ENCODE measurements at regions not wholly inside any gene's neighbourhood (a gene's known extent, or its start where the extent isn't known, plus 50 kb on each side); places are given as distances from the start of the nearest gene placed in this dataset.

DNA sequence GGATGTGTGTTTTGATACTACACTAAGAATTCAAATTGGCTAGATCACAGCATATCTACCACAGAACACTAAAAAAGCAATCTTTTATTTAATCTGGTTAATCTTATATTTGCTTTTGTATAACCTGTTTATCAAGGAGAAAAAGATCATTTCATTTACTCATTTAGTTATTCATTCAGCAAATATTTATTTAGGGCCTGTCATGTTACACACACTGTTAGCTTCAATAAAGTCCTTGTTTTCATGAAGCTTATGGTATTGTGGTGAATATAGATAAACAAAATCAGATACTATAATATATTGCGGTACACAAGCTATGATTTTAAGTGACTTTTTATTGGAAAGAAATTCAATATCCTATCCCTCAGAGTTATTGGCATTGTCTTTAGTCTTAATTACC, 350.8 kb downstream of the LRFN5 start:
- ATAC-seq: no peak
- TF ChIP-seq TCF4 (CRISPR knock-in tag; IDR thresholded peaks at IDR 0.05; ENCODE audit: borderline replicate concordance): no peak
- TF ChIP-seq BACH2 (CRISPR knock-in tag; IDR thresholded peaks at IDR 0.05; ENCODE audit: borderline replicate concordance): no peak
